Activated T-cell treated with anti-CD3 and anti-CD28 coated beads for 1 hour (primary cell): ENCODE measurements at regions not wholly inside any gene's neighbourhood (a gene's known extent, or its start where the extent isn't known, plus 50 kb on each side); places are given as distances from the start of the nearest gene placed in this dataset.
"Not testable (repeated sequence)": the region's sequence is repeated elsewhere in the genome, so short reads cannot be mapped to it uniquely, and the experiment has no call there.

Source experiments
- DNase-seq: peaks from one replicate; pipeline ENCODE4 v3.0.0-alpha.2; 2020; ENCODE audit warnings: low read depth

DNA sequence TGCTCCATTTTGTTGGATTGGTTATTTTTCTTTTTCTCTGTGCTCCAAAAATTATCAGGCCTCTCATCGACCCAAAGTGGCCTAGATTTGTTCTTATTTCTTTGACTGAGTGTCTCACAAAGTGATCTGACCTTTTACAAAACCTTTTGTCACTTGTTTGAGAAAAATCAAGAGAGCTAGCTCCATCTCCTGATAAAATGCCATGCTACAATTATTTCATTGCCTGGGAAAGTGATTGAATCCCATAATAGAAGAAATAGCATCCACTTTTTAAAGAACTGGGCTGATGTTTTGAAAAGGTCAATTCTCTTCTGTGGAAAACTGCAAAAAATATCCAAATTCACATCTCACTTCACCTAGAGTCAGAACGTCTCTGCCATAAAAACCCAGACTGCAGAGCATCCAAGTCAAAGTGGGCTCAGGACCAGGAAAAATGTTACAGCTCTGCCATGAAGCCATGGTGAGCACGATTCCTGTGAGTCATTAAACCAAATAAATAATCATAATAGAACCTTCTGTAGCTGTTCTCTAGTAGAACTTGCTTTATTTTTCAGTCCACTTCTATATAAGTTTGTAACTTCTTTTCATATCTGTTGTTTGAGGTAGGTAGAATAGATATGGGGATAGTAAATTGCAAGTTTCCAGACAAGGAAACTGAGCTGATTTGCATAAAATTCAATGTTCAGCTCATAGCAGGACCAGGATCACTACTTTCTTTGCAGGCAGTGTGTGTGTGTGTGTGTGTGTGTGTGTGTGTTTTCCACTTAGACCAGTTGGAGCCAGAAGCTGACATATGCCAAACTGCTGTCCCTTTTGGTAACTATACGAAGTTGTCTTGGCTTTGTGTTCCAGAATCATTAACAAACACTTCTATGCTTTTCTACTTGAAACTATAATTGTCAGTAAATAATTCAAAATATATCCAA, 632.5 kb upstream of the ANKRD30A start:
- DNase-seq, result no peak

DNA sequence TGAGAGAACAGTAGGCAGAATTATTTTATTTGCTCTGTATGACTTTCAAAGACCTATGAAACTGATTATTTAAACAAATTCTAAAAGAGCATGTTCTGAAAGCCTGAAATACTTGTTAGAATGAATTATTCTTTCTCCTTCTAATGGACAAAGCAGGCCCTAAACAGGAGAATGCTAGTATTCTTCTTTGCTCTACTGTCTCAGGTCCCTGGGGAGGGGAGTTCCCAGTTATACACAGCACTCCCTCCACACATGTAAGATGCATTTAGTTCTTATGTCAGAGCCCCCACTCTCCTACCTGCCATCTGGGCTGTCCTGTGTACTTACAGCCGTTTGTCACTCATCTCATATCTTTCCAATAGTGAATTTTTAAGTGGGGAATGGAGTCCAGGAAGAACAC, 633.5 kb upstream of the ANKRD30A start:
- no peak for DNase-seq

DNA sequence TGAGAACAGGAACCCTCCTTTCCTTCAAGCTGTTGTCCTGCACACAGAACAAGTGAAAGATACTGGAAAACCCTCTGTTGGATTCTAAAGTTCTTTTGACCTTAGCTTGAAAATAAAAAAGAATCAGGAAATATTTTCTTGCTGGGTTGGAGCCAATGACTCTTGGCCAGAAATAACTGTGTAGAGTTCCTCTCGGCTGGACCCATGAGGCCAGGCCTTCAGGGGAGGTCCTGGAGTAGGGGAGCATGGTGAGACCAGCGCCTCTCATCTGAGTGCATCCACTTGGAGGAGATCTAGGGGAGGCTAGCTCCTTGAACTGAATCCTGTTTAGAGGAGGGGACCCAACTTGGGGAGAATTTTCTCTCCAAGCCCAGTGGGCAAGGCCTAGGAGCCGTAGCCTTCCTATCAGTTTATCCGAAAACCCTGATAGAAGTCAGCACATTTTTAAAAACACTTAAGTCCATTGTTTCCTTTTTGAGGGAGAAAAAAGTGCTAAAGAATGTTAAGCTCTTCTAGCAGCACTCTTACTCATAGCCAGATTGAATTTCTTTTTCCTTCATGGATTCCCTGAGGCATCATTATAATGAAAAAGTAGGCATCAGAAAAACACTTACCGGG, 635.7 kb upstream of the ANKRD30A start:
- DNase-seq, result no peak

DNA sequence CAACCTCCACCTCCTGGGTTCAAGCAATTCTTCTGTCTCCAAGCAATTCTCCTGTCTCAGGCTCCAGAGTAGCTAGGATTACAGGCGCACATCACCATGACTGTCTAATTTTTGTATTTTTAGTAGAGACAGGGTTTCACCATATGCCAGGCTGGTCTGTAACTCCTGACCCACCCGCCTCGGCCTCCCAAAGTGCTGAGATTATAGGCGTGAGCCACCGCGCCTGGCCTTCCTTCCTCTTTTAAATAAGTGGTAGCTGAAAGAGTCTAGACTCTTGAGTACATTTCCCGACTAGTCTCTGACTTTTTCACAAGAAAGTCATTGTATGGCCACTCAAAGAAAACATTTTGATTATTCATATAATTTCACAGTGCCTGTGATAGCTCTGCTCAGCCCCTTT, 636.2 kb upstream of the ANKRD30A start:
- no peak for DNase-seq

DNA sequence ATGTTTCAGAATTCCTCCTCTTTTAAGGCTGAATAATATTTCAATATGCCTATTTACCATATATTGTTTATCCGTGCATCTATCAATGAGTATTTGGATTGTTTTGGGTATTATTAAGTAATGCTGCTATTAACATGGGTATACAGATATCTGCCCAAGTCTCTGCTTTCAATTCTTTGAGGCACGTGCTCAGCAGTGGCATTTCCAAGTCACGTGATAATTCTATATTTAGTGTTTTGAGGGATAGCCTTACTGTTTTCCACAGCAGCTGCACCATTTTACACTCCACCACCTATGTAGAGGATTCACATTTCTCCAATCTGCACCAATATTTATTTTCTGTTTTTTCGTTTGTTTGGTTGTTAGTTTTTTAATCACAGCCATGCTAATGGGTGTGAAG, 636.8 kb upstream of the ANKRD30A start:
- DNase-seq, result no peak

DNA sequence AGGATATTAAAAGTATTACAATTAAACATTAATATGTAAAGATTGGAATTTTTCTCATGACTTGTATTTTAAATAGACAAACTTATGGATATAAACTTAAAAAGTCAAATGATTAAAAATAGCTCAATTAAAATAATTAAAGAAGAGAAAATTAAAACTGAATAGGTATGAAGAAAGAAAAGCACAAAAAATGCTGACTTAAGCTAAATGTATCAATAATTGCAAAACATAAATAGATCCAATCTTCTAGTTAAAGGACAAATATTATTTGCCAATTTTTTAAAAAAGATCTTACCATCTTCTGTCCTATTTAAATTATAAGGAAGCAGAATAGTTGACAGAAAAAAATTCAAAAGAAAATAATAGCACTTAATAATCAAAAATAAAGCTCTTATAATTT, 646.3 kb upstream of the ANKRD30A start:
- DNase-seq, result no peak

DNA sequence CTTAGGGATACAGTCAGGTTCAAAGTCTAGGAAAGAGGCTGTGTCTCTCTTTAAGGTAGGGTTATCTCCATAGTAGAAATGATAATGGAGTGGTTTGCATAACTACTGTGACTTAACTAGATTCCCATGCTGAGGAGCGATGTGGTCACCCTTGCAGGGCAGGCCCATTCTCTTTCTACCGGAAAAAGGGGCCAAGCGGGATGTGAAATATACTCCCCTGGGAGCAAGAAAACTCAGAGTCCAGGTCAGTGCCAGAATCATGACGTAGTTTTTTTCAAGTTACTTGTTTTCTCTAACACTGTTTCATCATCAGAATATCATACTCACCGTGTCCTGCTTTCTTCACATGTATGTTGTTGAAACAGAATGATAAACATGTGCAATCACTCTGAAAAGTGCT, 649.0 kb upstream of the ANKRD30A start:
- no peak for DNase-seq

DNA sequence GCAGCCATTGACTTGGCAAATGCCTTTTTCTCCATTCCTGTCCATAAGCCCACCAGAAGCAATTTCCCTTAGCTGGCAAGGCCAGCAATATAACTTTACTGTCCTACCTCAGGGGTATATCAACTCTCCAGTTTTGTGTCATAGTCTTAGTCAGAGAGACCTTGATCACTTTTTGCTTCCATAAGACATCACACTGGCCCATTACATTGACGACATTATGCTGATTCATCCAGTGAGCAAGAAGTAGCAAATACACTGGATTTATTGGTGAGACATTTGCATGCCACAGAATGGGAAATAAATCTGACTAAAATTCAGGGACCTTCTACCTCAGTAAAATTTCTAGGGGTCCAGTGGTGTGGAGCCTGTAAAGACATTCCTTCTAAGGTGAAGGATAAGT, 649.7 kb upstream of the ANKRD30A start:
- DNase-seq, result no peak

DNA sequence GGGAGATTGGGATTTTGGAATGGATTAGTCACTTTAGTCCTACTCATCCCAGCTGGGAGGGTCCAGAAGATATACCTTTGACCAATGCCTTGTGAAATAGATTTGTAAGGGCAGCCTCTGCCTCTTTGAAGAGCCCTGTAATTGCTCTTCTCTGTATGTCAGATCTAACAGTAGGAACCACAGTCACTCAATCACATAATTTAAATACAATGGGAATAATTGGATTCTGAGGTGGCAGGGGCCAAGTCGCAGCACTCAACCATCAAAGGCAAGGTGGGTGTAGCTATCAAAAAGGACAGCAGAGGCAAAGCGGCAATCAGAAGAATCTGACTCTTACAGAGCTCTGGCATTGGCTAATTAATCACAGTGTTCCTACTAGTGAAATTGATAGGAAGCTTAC, 650.9 kb upstream of the ANKRD30A start:
- no peak for DNase-seq

DNA sequence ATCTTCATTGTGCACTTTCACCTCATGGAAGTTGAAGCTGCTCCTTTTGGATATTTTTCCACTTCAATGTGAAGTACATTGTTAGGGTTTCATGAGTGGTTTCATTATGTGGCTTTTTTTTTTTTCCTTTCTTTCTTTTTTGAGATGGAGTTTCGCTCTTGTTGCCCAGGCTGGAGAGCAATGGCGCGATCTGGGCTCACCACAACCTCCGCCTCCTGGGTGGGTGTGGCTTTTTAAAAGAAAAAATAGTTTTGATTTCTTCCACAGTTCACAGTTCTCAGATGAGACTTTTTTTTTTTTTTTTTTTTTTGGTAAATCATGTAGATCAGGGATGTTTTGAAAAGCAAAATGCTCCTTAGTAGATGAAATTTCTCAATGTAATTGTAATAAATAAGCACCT, 652.3 kb upstream of the ANKRD30A start:
- DNase-seq, result no peak

DNA sequence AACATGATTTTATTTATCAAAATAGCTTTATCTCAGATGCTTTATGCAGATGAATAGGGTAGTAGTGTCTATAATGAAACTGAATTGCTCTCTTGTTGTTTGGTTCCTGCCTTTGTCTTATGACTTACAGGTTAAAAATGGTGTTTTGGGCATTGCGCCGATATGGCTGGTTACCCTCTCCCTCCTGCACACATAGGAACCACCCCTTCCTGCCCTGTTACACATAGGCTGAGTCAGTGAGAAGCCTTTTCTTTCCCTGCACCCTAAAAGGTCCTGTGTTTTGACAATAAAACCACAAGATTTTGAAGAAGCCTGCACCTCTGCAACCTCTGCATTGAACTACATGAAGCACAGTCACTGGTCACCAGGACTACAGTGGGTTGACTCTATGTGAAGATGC, 655.8 kb upstream of the ANKRD30A start:
- no peak for DNase-seq

DNA sequence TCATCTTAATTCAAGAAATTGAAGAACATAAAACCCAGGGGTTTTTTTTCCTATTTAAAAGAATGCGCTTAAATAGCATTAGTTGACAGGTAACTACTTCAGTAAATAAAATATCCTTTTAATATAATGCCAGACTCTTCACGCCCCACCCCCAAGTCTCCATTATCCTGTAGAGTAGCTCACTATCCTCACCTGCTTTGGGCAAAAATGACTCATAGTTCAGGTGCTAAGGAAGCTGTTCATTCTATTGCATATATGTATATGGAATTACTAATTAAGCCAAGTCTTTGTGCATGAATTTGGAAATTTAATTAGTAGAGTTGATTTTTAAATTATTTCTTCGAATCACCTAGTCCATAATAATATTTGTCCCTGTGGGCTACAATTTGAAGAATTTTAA, 656.8 kb upstream of the ANKRD30A start:
- DNase-seq, result no peak

DNA sequence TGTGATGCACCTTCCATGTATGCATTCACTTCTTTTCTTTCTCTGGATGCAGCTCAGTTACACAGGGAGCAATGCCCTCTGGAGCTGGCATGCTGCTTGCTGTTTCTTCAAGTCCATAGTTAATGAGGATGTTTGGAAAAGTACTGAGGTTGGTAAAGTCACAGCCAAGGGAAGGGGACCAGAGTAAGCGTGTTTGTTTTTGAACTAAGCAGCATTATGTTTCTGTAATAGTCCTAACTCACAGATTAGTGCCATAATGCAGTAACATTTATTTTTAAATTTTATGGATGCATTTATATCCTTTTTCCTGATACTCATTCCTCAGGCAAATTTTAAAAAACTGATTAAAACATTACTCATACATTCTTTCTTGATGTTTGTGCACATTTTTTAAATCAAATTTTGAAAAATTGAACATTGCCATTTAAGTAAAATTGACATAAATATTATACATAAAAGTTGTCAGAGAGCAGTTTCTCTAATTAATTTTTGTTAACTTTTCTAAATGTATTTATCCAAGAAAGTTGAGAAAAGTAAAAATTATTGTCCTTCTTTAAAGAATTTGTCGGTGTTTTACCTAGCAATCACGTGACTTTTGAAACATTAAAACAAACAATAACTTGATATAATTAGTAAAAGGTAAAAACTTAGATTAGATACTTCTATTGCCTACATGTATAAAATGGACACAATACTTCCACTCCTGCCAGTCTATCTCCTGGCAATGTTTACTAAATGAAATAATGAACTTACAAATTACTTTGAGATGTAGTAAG, 659.6 kb upstream of the ANKRD30A start:
- no peak for DNase-seq

DNA sequence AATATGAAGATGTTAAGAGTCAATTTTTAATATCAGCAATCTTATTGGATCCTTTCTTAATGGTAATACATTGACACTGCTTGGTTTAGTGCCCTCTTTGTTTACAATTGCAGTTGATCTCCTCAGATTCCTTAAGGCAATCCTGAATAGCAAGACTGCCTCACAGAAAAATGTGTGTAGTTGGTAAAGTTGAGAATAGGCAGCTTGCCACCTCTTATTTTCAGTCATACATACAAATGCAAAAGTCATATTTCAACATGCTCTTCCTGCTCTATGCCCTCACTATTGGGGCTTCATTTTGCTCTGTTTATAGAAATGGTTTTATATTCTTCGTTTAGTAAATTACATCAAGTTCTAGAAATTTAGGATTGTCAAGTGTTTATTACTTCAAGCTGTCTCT, 661.1 kb upstream of the ANKRD30A start:
- no peak for DNase-seq

DNA sequence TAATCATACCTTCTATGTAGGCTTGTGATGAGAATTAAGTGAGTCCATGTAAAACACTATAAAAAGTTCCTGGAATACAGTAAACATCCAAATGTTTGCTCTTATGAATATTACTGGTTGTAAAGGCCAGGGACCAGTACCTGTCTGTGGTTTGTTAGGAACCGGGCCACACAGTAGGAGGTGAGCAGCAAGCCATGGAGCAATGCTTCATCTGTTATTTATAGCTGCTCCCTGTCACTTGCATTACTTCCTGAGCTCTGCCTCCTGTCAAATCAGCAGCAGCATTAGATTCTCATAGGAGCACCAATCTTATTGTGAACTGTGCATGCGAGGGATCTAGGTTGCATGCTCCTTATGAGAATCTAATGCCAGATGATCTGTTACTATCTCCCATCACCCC, 662.0 kb upstream of the ANKRD30A start:
- no peak for DNase-seq

DNA sequence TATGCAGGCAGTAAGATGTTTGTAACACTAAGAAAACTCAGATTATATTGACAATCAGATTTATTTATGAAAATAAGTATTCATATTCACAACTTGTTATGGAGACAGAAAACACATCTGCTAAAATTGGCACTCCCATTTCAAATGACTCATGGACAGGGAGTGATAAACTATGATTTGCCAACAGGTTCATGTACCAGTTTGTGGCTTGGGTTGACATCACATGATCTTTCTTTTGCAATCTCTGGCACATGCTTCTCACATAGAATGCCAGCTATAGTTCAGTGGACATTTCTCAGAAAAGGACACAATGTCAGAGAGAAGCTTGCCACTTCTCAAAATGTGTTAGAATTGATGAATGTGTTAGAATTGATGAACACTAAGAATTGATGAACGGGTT, 663.2 kb upstream of the ANKRD30A start:
- DNase-seq, result no peak

DNA sequence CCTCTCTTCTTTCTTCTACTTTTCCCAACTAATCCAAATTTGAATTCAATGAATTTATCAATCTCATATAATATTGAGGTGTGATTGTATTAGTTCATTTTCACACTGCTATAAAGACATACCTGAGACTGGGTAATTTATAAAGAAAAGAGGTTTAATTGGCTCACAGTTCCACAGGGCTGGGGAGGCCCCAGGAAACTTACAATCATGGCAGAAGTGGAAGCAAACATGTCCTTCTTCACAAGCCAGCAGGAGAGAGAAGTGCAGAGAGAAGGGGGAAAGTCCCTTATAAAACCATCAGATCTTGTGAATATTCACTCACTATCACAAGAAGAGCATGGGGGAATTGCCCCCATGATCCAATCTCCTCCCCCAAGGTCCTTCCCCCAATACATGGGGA, 667.0 kb upstream of the ANKRD30A start:
- DNase-seq, result not testable (repeated sequence)

DNA sequence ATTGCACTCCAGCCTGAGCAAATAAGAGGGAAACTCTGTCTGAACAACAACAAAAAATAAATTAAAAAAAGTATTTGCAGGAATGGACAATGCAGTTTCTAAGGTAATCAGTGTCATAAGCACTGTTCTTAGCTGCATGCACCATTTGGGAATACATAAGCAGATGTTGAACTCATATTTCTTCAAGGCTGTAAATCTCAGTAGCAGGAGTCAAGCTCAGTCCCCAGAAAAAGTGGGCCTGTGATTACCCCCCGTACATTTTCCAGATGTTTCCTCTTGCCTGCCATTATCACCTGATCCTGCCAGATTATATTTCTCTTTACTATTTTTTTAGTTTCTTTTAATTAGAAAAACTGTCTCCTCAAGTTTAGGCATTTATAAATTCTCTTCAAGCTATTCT, 667.6 kb upstream of the ANKRD30A start:
- DNase-seq, result no peak

DNA sequence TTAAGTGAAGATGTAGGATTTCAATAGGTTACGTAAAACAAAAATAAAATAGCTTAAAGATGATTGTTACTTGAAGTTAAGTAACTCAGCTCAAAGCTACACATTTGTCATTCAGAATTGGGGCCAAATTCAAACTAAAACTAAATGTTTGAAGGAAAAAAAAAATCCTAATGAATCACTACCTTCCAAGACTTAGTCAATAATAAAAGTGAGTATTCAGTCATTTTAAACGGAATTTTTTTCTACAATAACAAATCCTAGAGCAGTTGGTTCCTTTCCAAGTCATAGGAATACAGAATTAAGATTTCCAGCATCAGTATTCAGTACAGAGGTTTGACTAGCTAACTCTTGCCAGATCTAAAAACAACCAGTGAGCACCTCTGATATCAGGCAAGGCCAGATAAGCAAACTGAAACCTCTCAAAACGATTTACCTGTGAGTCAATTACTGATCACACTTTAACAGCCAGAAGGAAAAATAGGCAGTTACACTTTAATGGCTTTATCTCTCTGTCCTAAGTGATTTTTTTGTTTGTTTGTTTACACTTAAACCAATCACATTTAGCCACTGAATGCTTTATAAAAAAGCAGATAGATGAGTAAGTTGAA, 669.8 kb upstream of the ANKRD30A start:
- no peak for DNase-seq

DNA sequence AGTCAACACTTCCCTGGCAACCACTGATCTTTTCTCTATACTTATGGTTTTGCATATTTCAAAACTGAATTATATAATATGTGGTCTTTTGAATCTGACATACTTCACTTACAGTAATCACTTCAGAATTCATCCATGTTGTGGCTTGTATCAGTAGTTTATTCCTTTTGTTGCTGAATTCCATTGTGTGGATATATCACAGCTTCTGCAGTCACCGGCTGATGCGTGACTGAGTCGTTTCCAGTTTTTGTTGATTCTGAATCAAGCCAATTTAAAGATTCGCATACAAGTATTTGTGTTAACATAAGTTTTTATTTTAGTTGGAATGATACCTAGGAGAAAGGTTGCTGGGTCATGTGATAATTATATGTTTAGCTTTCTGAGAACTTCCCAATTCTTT, 672.5 kb upstream of the ANKRD30A start:
- DNase-seq, result no peak

DNA sequence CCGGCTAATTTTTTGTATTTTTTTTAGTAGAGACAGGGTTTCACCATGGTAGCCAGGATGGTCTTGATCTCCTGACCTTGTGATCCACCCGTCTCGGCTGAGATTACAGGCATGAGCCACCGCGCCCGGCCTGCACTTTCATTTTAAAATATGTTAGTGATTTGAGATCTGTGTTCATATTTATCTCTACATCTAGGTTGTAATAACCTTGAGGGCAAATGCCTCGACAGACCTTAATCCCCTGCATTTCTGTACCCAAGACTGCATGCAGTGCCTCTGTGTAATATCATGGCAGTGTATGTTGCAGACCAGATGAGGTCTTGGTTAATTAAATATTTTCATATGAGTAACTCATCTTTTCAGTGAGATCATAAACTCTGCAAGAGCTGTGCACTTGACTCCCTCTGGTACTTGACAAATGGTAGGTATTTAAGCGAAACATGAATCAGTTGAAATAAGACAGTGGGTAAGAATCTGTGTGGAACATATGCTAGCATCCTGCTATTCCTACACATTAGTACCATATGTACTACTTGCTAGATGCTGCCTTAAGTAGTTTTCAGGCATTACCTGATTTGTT, 673.9 kb upstream of the ANKRD30A start:
- no peak for DNase-seq

DNA sequence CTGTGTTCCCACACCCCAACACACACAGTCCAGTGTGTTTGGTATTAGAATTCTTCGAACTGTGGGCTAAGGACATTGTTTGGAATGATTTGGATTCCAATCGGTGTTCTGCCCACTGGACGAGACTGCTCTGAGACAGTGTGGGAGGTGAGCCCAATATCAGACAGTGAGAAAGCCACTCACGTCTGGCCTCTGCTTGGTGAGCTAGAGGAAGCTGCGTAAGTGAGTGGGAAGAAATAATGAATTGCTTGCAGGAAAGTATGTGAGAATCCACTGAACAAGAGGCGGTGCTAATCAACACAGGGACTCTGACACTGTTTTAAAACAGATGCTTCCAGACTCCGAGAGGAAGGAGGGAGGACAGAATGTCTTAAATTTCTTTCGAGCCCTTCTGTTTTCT, 675.0 kb upstream of the ANKRD30A start:
- no peak for DNase-seq
